HCT116 (cell line): ENCODE measurements at regions not wholly inside any gene's neighbourhood (a gene's known extent, or its start where the extent isn't known, plus 50 kb on each side); places are given as distances from the start of the nearest gene placed in this dataset.

ENCODE experiments used
- ATAC-seq: fragments of 200-7000 bp; cut with Tn5 transposase; 2 replicates; pipeline ENCODE4 v1.9.1; 2020; ENCODE audit warnings: mild to moderate bottlenecking, moderate library complexity
- BruUV-seq: library from RNA; stranded (reverse); fragments of 400-500 nt; replicated peaks from 2 replicates; lab custom pipeline; 2021; lab: Mats Ljungman, UMichigan
- CTCF ChIA-PET: fragments of 300-600 bp; sonication (Branson Sonifier 250); formaldehyde crosslinking; loops from one replicate; lab custom pipeline; 2021; ENCODE audit warnings: antibody characterized with exemption; lab: Charles Lee
- POLR2A ChIA-PET: fragments of 300-600, 350-600 bp; sonication (Branson Sonifier 250); formaldehyde crosslinking; loops from one replicate; lab custom pipeline; 2021; ENCODE audit warnings: antibody characterized with exemption; lab: Charles Lee
- RAD21 ChIA-PET, 2 experiments: fragments of 300-600 bp; sonication (Branson Sonifier 250); formaldehyde crosslinking; loops; one replicate each; lab custom pipeline; 2023; ENCODE audit warnings: low total read pairs in 2 of 2; ENCODE audit not compliant: uncharacterized antibody in 2 of 2, unreplicated experiment in 2 of 2, low non-redundant PET in 1 of 2; lab: Charles Lee
- DNase-seq: peaks from one replicate; pipeline ENCODE4 v3.0.0-alpha.2; 2010; ENCODE audit warnings: low read depth, low spot score
- H2AFZ ChIP-seq: fragments of 200-600 bp; shearing (Covaris generic), sonication (generic); 2 replicates; pipeline ENCODE4 v1.6.1; 2017; ENCODE audit warnings: low read depth, mixed run types, mixed read lengths, antibody characterized with exemption, low read length; ENCODE audit not compliant: poor library complexity, severe bottlenecking
- H3K27ac ChIP-seq: 2 replicates; pipeline ENCODE4 v1.5.1; 2012; ENCODE audit warnings: low read depth, low read length
- H3K27me3 ChIP-seq: fragments of 200-600 bp; sonication (generic); 2 replicates; pipeline ENCODE4 v1.6.1; 2016; ENCODE audit warnings: mixed run types, low read length, mixed read lengths; ENCODE audit not compliant: insufficient read depth
- H3K36me3 ChIP-seq, 2 experiments: fragments of 200-500 bp in 1 of 2; fragments of 200-600 bp in 1 of 2; sonication (Bioruptor generic) in 1 of 2; sonication (generic) in 1 of 2; 2 replicates each; pipeline versions ENCODE4 v1.5.1 to v1.6.1; 2014 to 2016; ENCODE audit warnings: low read length in 2 of 2, inconsistent platforms in 1 of 2, mixed read lengths in 1 of 2, mixed run types in 1 of 2; ENCODE audit not compliant: insufficient read depth in 2 of 2, control insufficient read depth in 1 of 2
- H3K4me1 ChIP-seq, 2 experiments: fragments of 200-600 bp in 1 of 2; sonication (generic) in 1 of 2; 2 replicates each; pipeline versions ENCODE4 v1.5.1 to v1.6.1; 2012 to 2017; ENCODE audit warnings: low read length in 2 of 2, inconsistent platforms in 1 of 2, mild to moderate bottlenecking in 1 of 2, mixed read lengths in 1 of 2, mixed run types in 1 of 2, moderate library complexity in 1 of 2; ENCODE audit not compliant: insufficient read depth in 2 of 2, control insufficient read depth in 1 of 2
- H3K4me2 ChIP-seq: fragments of 200-600 bp; sonication (generic); 2 replicates; pipeline ENCODE4 v1.6.1; 2017; ENCODE audit warnings: mixed run types, low read length, mixed read lengths
- H3K4me3 ChIP-seq, 2 experiments: fragments of 200-600 bp in 1 of 2; sonication (generic) in 1 of 2; replicated peaks in 1 of 2; 2 replicates each; pipeline ENCODE4 v1.5.1; 2011 to 2016; ENCODE audit warnings: low read length in 2 of 2, control low read depth in 1 of 2, low read depth in 1 of 2, mild to moderate bottlenecking in 1 of 2, mixed read lengths in 1 of 2, mixed run types in 1 of 2
- H3K79me2 ChIP-seq: fragments of 200-600 bp; sonication (generic); 2 replicates; pipeline ENCODE4 v1.6.1; 2017; ENCODE audit warnings: mild to moderate bottlenecking, mixed run types, low read length, moderate library complexity, mixed read lengths; ENCODE audit not compliant: insufficient read depth
- H3K9ac ChIP-seq: fragments of 200-600 bp; sonication (generic); 2 replicates; pipeline ENCODE4 v1.6.1; 2016; ENCODE audit warnings: low read length, mixed read lengths
- H3K9me2 ChIP-seq: fragments of 200-600 bp; sonication (generic), shearing (Covaris generic); 2 replicates; pipeline ENCODE4 v1.6.1; 2017; ENCODE audit warnings: mixed run types, mild to moderate bottlenecking, moderate library complexity; ENCODE audit not compliant: insufficient read depth
- H3K9me3 ChIP-seq, 2 experiments: fragments of 200-500 bp in 1 of 2; fragments of 200-600 bp in 1 of 2; sonication (Bioruptor generic) in 1 of 2; sonication (generic) in 1 of 2; 2 replicates each; pipeline ENCODE4 v1.6.1; 2014 to 2017; ENCODE audit warnings: low read length in 2 of 2, mixed read lengths in 2 of 2, inconsistent platforms in 1 of 2, low read depth in 1 of 2, mild to moderate bottlenecking in 1 of 2, mixed run types in 1 of 2, moderate library complexity in 1 of 2; ENCODE audit not compliant: control insufficient read depth in 1 of 2, insufficient read depth in 1 of 2
- H4K20me1 ChIP-seq: fragments of 200-600 bp; sonication (generic), shearing (Covaris generic); 2 replicates; pipeline ENCODE4 v1.6.1; 2017; ENCODE audit warnings: mixed run types, mild to moderate bottlenecking, moderate library complexity; ENCODE audit not compliant: insufficient read depth
- ATF3 ChIP-seq: IDR thresholded peaks from 2 replicates; pipeline ENCODE4 v1.6.1; 2012
- CEBPB ChIP-seq: IDR thresholded peaks from 2 replicates; pipeline ENCODE4 v1.6.1; 2012; ENCODE audit warnings: low read depth
- EGR1 ChIP-seq: IDR thresholded peaks from 2 replicates; pipeline ENCODE4 v1.6.1; 2012; ENCODE audit warnings: low read depth
- EZH2 ChIP-seq: fragments of 200-600 bp; sonication (generic); IDR thresholded peaks from 2 replicates; pipeline ENCODE4 v1.6.1; 2017; ENCODE audit warnings: antibody characterized with exemption, mixed run types
- EZH2phosphoT487 ChIP-seq: fragments of 200-600 bp; IDR thresholded peaks from 2 replicates; pipeline ENCODE4 v1.6.1; 2018; ENCODE audit warnings: antibody characterized with exemption, borderline replicate concordance
- FOSL1 ChIP-seq: IDR thresholded peaks from 2 replicates; pipeline ENCODE4 v1.6.1; 2012; ENCODE audit warnings: low read depth
- JUND ChIP-seq: IDR thresholded peaks from 2 replicates; pipeline ENCODE4 v1.6.1; 2012
- MAX ChIP-seq: IDR thresholded peaks from 2 replicates; pipeline ENCODE4 v1.6.1; 2012
- POLR2A ChIP-seq: IDR thresholded peaks from 2 replicates; pipeline ENCODE4 v1.7.0; 2011; ENCODE audit warnings: borderline replicate concordance; ENCODE audit not compliant: insufficient read depth, insufficient read length; ENCODE audit errors: extremely low read depth
- REST ChIP-seq: IDR thresholded peaks from 2 replicates; pipeline ENCODE4 v1.6.1; 2012; ENCODE audit warnings: low read depth
- SIN3A ChIP-seq: IDR thresholded peaks from 2 replicates; pipeline ENCODE4 v1.6.1; 2012; ENCODE audit warnings: low read depth
- SP1 ChIP-seq: IDR thresholded peaks from 2 replicates; pipeline ENCODE4 v1.6.1; 2012; ENCODE audit warnings: low read depth
- SRF ChIP-seq: IDR thresholded peaks from 2 replicates; pipeline ENCODE4 v1.6.1; 2012; ENCODE audit warnings: low read depth
- TCF7L2 ChIP-seq: IDR thresholded peaks from 2 replicates; pipeline ENCODE4 v1.7.0; 2011; ENCODE audit warnings: borderline replicate concordance, inconsistent platforms; ENCODE audit not compliant: insufficient read depth, insufficient read length; ENCODE audit errors: extremely low read depth
- YY1 ChIP-seq: IDR thresholded peaks from 2 replicates; pipeline ENCODE4 v1.6.1; 2011; ENCODE audit warnings: low read length, low read depth, moderate library complexity, mild to moderate bottlenecking; ENCODE audit not compliant: insufficient replicate concordance; ENCODE audit errors: extremely low read depth
- ZBTB33 ChIP-seq: IDR thresholded peaks from 2 replicates; pipeline ENCODE4 v1.6.1; 2011; ENCODE audit warnings: mild to moderate bottlenecking, low read length, moderate library complexity; ENCODE audit not compliant: insufficient replicate concordance; ENCODE audit errors: extremely low read depth
- ZFX ChIP-seq: fragments of 450-650 bp; IDR thresholded peaks from 2 replicates; pipeline ENCODE4 v1.6.1; 2017
- ZNF274 ChIP-seq: fragments of 200-500 bp; sonication (Bioruptor generic); IDR thresholded peaks from 2 replicates; pipeline ENCODE4 v1.6.1; 2014; ENCODE audit warnings: mild to moderate bottlenecking, low read depth, low read length, inconsistent platforms
- intact Hi-C: fragments of 100-400 bp; cut with micrococcal nuclease; formaldehyde crosslinking; loops from 2 replicates; pipeline ENCODE4 v1.10.0; 2022

- no peak for TF ChIP-seq ZBTB33
Measured at GRCh38 chr2:155747531-155747930, 585.0 kb downstream of the NR4A2 start (continued).

GRCh38 chr2:155733091-155733853 lies 599.2 kb downstream of the NR4A2 start:
- Histone ChIP-seq H3K27ac (no peak overlapping the region), H3K9me2 (no peaks in the 10 kb centered on the region), H3K79me2 (no peaks in the 10 kb centered on the region), H3K4me2 (no peak overlapping the region), H3K9ac (no peak overlapping the region), H3K4me3 (no peak overlapping the region), H3K27me3 (no peaks in the 10 kb centered on the region), H3K4me1 (no peaks in the 10 kb centered on the region), H2AFZ (no peak overlapping the region), H3K36me3 (no peaks in the 10 kb centered on the region), H4K20me1 (no peaks in the 10 kb centered on the region), H3K9me3 (no peaks in the 10 kb centered on the region)
- DNase-seq = no peak
- ChIA-PET RAD21 (no interaction called here), POLR2A (no interaction called here), CTCF (no interaction called here)
- no TSS peak for BruUV-seq
- ATAC-seq = no peak
- intact Hi-C loops = no loop called here
- TF ChIP-seq SIN3A = no peak
- no peak for TF ChIP-seq JUND
- TF ChIP-seq FOSL1 = no peak
- TF ChIP-seq ZNF274 = no peak
- TF ChIP-seq EZH2 = no peak
- no peak for TF ChIP-seq MAX
- no peak for TF ChIP-seq ZBTB33
- no peak for TF ChIP-seq ATF3
- TF ChIP-seq CEBPB = no peak
- TF ChIP-seq YY1 = no peak
- no peak for TF ChIP-seq EZH2phosphoT487
- TF ChIP-seq EGR1 = no peak
- no peak for TF ChIP-seq TCF7L2
- no peak for TF ChIP-seq SP1
- no peak for TF ChIP-seq POLR2A
- no peak for TF ChIP-seq REST
- no peak for TF ChIP-seq SRF
- no peak for TF ChIP-seq ZFX
